Astrocyte (in vitro differentiated cells and primary cell): ENCODE measurements at regions not wholly inside any gene's neighbourhood (a gene's known extent, or its start where the extent isn't known, plus 50 kb on each side); places are given as distances from the start of the nearest gene placed in this dataset.

Experiments
- DNase-seq: peaks from one replicate; pipeline ENCODE4 v3.0.0-alpha.2; 2010; ENCODE audit warnings: low read depth
- FAIRE-seq: peaks from 2 replicates; lab custom pipeline; 2011; peaks lifted over from hg19 to GRCh38; lab: Jason Lieb, UNC
- H2AFZ ChIP-seq: 2 replicates; pipeline ENCODE4 v1.6.0; 2012; ENCODE audit warnings: low read depth, low read length, inconsistent platforms
- H3K27ac ChIP-seq: 2 replicates; pipeline ENCODE4 v1.5.1; 2011; ENCODE audit warnings: low read depth, low read length, inconsistent platforms
- H3K27me3 ChIP-seq: 2 replicates; pipeline ENCODE4 v1.6.0; 2011; ENCODE audit warnings: low read length, inconsistent platforms; ENCODE audit not compliant: insufficient read depth
- H3K36me3 ChIP-seq: 2 replicates; pipeline ENCODE4 v1.5.1; 2011; ENCODE audit warnings: low read length, inconsistent platforms; ENCODE audit not compliant: insufficient read depth
- H3K4me1 ChIP-seq: 2 replicates; pipeline ENCODE4 v1.5.1; 2011; ENCODE audit warnings: low read length, inconsistent platforms; ENCODE audit not compliant: insufficient read depth
- H3K4me2 ChIP-seq: 2 replicates; pipeline ENCODE4 v1.6.0; 2012; ENCODE audit warnings: low read length, inconsistent platforms
- H3K4me3 ChIP-seq: 2 replicates; pipeline ENCODE4 v1.5.1; 2011; ENCODE audit warnings: low read depth, mild to moderate bottlenecking, low read length, inconsistent platforms; ENCODE audit not compliant: insufficient read depth
- H3K79me2 ChIP-seq: 2 replicates; pipeline ENCODE4 v1.6.0; 2012; ENCODE audit warnings: mild to moderate bottlenecking, low read length, inconsistent platforms; ENCODE audit not compliant: insufficient read depth
- H3K9ac ChIP-seq: 2 replicates; pipeline ENCODE4 v1.6.0; 2012; ENCODE audit warnings: mild to moderate bottlenecking, low read length, inconsistent platforms
- H3K9me3 ChIP-seq: 2 replicates; pipeline ENCODE4 v1.5.1; 2012; ENCODE audit warnings: low read depth, mild to moderate bottlenecking, low read length, inconsistent platforms; ENCODE audit not compliant: insufficient read depth
- H4K20me1 ChIP-seq: 2 replicates; pipeline ENCODE4 v1.6.0; 2012; ENCODE audit warnings: low read length, inconsistent platforms; ENCODE audit not compliant: insufficient read depth
- H3K27ac Mint-ChIP-seq: one replicate; pipeline ENCODE4 v1.8.0; 2021; ENCODE audit warnings: mild to moderate bottlenecking, mixed read lengths; ENCODE audit not compliant: unreplicated experiment
- H3K27me3 Mint-ChIP-seq: one replicate; pipeline ENCODE4 v1.8.0; 2021; ENCODE audit warnings: low read depth, mixed read lengths; ENCODE audit not compliant: unreplicated experiment
- H3K36me3 Mint-ChIP-seq: one replicate; pipeline ENCODE4 v1.8.0; 2021; ENCODE audit warnings: low read depth, mixed read lengths; ENCODE audit not compliant: unreplicated experiment
- H3K4me1 Mint-ChIP-seq: one replicate; pipeline ENCODE4 v1.8.0; 2021; ENCODE audit warnings: low read depth, mixed read lengths; ENCODE audit not compliant: unreplicated experiment
- H3K4me3 Mint-ChIP-seq: one replicate; pipeline ENCODE4 v1.8.0; 2021; ENCODE audit warnings: mild to moderate bottlenecking, moderate library complexity, mixed read lengths; ENCODE audit not compliant: unreplicated experiment
- H3K9me3 Mint-ChIP-seq: one replicate; pipeline ENCODE4 v1.8.0; 2021; ENCODE audit warnings: mild to moderate bottlenecking, mixed read lengths; ENCODE audit not compliant: unreplicated experiment
- EZH2 ChIP-seq: IDR thresholded peaks from 2 replicates; pipeline ENCODE4 v1.6.1; 2012; ENCODE audit warnings: mild to moderate bottlenecking, low read length, inconsistent platforms; ENCODE audit not compliant: insufficient read depth
- TF ChIP-seq, protein P1 (sequence below): IDR thresholded peaks from 2 replicates; pipeline ENCODE4 v1.5.1; 2011; ENCODE audit warnings: low read depth, mild to moderate bottlenecking, inconsistent platforms, low read length, moderate library complexity; ENCODE audit not compliant: insufficient read depth

GRCh38 chr12:94770791-94771190 lies 120.4 kb upstream of the TMCC3 start:
- Histone ChIP-seq H3K4me2 (no peak overlapping the region), H3K4me3 (no peak overlapping the region), H3K4me1 (peaks cover 5% of the 10 kb centered on the region), H3K27me3 (peaks cover 67% of the 10 kb centered on the region), H3K79me2 (no peaks in the 10 kb centered on the region), H3K27ac (no peak overlapping the region), H4K20me1 (no peaks in the 10 kb centered on the region), H2AFZ (no peak overlapping the region), H3K9me3 (peaks cover 8% of the 10 kb centered on the region), H3K9ac (no peak overlapping the region), H3K36me3 (no peaks in the 10 kb centered on the region)
- H3K4me3 Mint-ChIP-seq: no peak overlapping the region
- peaks cover 17% of the 10 kb centered on the region for H3K27me3 Mint-ChIP-seq
- no peaks in the 10 kb centered on the region for H3K36me3 Mint-ChIP-seq
- TF ChIP-seq, protein P1, sequence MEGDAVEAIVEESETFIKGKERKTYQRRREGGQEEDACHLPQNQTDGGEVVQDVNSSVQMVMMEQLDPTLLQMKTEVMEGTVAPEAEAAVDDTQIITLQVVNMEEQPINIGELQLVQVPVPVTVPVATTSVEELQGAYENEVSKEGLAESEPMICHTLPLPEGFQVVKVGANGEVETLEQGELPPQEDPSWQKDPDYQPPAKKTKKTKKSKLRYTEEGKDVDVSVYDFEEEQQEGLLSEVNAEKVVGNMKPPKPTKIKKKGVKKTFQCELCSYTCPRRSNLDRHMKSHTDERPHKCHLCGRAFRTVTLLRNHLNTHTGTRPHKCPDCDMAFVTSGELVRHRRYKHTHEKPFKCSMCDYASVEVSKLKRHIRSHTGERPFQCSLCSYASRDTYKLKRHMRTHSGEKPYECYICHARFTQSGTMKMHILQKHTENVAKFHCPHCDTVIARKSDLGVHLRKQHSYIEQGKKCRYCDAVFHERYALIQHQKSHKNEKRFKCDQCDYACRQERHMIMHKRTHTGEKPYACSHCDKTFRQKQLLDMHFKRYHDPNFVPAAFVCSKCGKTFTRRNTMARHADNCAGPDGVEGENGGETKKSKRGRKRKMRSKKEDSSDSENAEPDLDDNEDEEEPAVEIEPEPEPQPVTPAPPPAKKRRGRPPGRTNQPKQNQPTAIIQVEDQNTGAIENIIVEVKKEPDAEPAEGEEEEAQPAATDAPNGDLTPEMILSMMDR: no peak
- no peak for TF ChIP-seq EZH2
- H3K27ac Mint-ChIP-seq: no peak overlapping the region
- H3K9me3 Mint-ChIP-seq: no peaks in the 10 kb centered on the region
- peaks cover 3% of the 10 kb centered on the region for H3K4me1 Mint-ChIP-seq
- DNase-seq (no peak), FAIRE-seq (no peak)

DNA sequence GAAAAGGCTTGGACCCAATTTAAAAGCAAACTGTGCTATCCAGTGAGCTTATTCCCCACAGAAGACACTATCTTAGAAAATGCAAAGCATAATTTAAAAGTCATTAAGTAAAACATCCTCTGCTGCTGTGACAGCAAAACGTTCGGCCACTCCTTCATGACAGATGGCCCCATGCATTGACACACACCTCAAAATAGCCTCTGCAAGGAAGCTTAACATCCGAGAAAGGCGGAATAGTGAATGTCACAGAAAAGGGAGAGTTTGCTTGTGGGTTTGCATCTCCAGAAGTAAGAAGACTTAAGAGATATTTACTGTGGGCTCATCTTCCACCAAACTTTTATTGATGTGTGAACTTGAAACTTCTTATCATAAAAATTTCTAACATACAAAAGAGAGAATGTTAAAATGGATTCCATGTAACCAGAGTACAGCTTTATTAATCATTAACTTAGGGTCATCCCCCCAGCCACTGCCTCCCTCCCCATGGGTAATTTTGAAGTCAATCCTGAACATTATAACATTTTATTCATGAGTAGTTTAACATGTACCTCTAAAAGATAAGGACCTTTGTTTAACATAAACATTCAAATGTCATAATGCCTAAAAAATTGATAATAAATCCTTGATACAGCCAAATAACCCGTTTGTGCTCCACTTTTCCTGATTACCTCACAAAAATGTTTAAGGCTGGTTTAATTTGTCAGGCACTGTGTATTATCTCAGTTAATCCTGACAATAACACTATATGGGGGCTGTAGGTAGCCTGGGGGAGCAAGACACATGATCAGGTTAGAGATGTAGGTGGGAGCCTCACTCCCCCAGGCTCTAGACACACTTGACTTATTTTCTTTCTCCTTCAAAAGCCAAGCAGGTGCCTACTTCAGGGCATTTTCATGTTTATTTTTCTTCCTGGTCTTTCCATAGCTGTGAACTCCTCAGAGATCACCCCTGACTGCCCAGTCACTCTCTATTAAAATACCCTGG lies 119.7 kb upstream of the TMCC3 start:
- Histone ChIP-seq H3K9ac (no peak overlapping the region), H3K36me3 (no peaks in the 10 kb centered on the region), H3K27ac (no peak overlapping the region), H3K4me2 (no peak overlapping the region), H3K4me3 (no peak overlapping the region), H3K9me3 (peaks cover 8% of the 10 kb centered on the region), H3K27me3 (peaks cover 60% of the 10 kb centered on the region), H2AFZ (no peak overlapping the region), H3K4me1 (peaks cover 5% of the 10 kb centered on the region), H4K20me1 (no peaks in the 10 kb centered on the region), H3K79me2 (no peaks in the 10 kb centered on the region)
- DNase-seq: no peak
- H3K27me3 Mint-ChIP-seq: peaks cover 15% of the 10 kb centered on the region
- H3K27ac Mint-ChIP-seq: no peak overlapping the region
- no peaks in the 10 kb centered on the region for H3K36me3 Mint-ChIP-seq
- H3K9me3 Mint-ChIP-seq: no peaks in the 10 kb centered on the region
- FAIRE-seq: no peak
- no peak overlapping the region for H3K4me3 Mint-ChIP-seq
- TF ChIP-seq, protein P1: no peak
- TF ChIP-seq EZH2: no peak
- peaks cover 3% of the 10 kb centered on the region for H3K4me1 Mint-ChIP-seq

DNA sequence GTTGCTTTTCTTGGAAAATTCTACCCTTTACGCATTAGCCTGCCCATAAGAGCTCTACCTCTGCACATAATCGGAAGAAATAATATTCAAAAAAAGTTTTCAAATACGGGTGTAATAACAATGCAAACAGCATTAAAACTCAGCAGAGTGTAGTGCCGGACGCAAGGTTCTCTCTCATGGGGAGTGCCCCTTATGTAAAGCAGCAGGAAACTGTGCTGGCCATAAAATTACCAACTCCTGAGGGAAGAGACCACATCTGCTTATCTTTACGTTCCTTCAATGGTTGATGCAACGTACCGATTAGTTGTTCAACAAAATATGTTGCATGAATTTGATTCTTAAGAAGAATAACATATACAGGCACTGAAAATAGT lies 118.7 kb upstream of the TMCC3 start:
- H3K4me3 Mint-ChIP-seq: no peak overlapping the region
- Histone ChIP-seq H3K9me3 (peaks cover 3% of the 10 kb centered on the region), H3K4me2 (peak overlapping the region; percentile 49), H3K4me1 (peaks cover 5% of the 10 kb centered on the region), H3K36me3 (no peaks in the 10 kb centered on the region), H4K20me1 (no peaks in the 10 kb centered on the region), H3K27me3 (peaks cover 50% of the 10 kb centered on the region), H3K79me2 (no peaks in the 10 kb centered on the region), H3K27ac (no peak overlapping the region), H3K9ac (no peak overlapping the region), H2AFZ (no peak overlapping the region), H3K4me3 (no peak overlapping the region)
- DNase-seq: no peak
- H3K27ac Mint-ChIP-seq: no peak overlapping the region
- H3K9me3 Mint-ChIP-seq: no peaks in the 10 kb centered on the region
- no peak for FAIRE-seq
- TF ChIP-seq EZH2: no peak
- TF ChIP-seq, protein P1: no peak
- peaks cover 9% of the 10 kb centered on the region for H3K27me3 Mint-ChIP-seq
- no peaks in the 10 kb centered on the region for H3K36me3 Mint-ChIP-seq
- H3K4me1 Mint-ChIP-seq: peaks cover 3% of the 10 kb centered on the region
